ENCODE measurements at regions not wholly inside any gene's neighbourhood (a gene's known extent, or its start where the extent isn't known, plus 50 kb on each side); places are given as distances from the start of the nearest gene placed in this dataset.

- Histone ChIP-seq H3K36me3 (ENCODE audit: insufficient read depth, low read length) (no peaks in the 10 kb centered on the region), H3K9me3 (ENCODE audit: low read depth, low read length) (no peaks in the 10 kb centered on the region), H3K9ac (ENCODE audit: insufficient read length) (no peak overlapping the region), H3K27ac (no peak overlapping the region), H3K4me3 (no peak overlapping the region)
- no peak for DNase-seq (ENCODE audit: low read depth, low spot score)
- no peak for TF ChIP-seq FOXP2 (optimal IDR thresholded peaks at IDR 0.05; ENCODE audit: control extremely low read depth, extremely low read length, insufficient read depth)
- TF ChIP-seq POLR2AphosphoS5 (IDR thresholded peaks at IDR 0.05; ENCODE audit: borderline replicate concordance, low read depth, low read length) = no peak
- no peak for TF ChIP-seq EZH2 (IDR thresholded peaks at IDR 0.05)
Observed at GRCh38 chr17:69716556-69716955, 302.1 kb downstream of the MAP2K6 start.

GRCh38 chr17:69717214-69717613 lies 302.7 kb downstream of the MAP2K6 start:
- Histone ChIP-seq H3K9ac (ENCODE audit: insufficient read length) (no peak overlapping the region), H3K36me3 (ENCODE audit: insufficient read depth, low read length) (no peaks in the 10 kb centered on the region), H3K27ac (no peak overlapping the region), H3K9me3 (ENCODE audit: low read depth, low read length) (no peaks in the 10 kb centered on the region), H3K4me3 (no peak overlapping the region)
- DNase-seq (ENCODE audit: low read depth, low spot score) = no peak
- TF ChIP-seq POLR2AphosphoS5 (IDR thresholded peaks at IDR 0.05; ENCODE audit: borderline replicate concordance, low read depth, low read length) (no peak), FOXP2 (optimal IDR thresholded peaks at IDR 0.05; ENCODE audit: control extremely low read depth, extremely low read length, insufficient read depth) (no peak), EZH2 (IDR thresholded peaks at IDR 0.05) (no peak)

- no peaks in the 10 kb centered on the region for H3K9me3 ChIP-seq (ENCODE audit: low read depth, low read length)
- H3K9ac ChIP-seq (ENCODE audit: insufficient read length) = no peak overlapping the region
- H3K4me3 ChIP-seq = no peak overlapping the region
- no peak for DNase-seq (ENCODE audit: low read depth, low spot score)
- H3K27ac ChIP-seq = no peak overlapping the region
- no peaks in the 10 kb centered on the region for H3K36me3 ChIP-seq (ENCODE audit: insufficient read depth, low read length)
- TF ChIP-seq EZH2 (IDR thresholded peaks at IDR 0.05) = no peak
- TF ChIP-seq POLR2AphosphoS5 (IDR thresholded peaks at IDR 0.05; ENCODE audit: borderline replicate concordance, low read depth, low read length) = no peak
- TF ChIP-seq FOXP2 (optimal IDR thresholded peaks at IDR 0.05; ENCODE audit: control extremely low read depth, extremely low read length, insufficient read depth) = no peak
Observed at GRCh38 chr17:69717819-69718218, 303.3 kb downstream of the MAP2K6 start.

GRCh38 chr17:69719474-69720048 lies 305.1 kb downstream of the MAP2K6 start:
- no peaks in the 10 kb centered on the region for H3K36me3 ChIP-seq (ENCODE audit: insufficient read depth, low read length)
- no peak for DNase-seq (ENCODE audit: low read depth, low spot score)
- no peak overlapping the region for H3K4me3 ChIP-seq
- TF ChIP-seq EZH2 (IDR thresholded peaks at IDR 0.05) (no peak), FOXP2 (optimal IDR thresholded peaks at IDR 0.05; ENCODE audit: control extremely low read depth, extremely low read length, insufficient read depth) (no peak)
- no peak overlapping the region for H3K27ac ChIP-seq
- H3K9me3 ChIP-seq (ENCODE audit: low read depth, low read length) = no peaks in the 10 kb centered on the region
- no peak overlapping the region for H3K9ac ChIP-seq (ENCODE audit: insufficient read length)

- H3K27ac ChIP-seq = no peak overlapping the region
- DNase-seq (ENCODE audit: low read depth, low spot score) = no peak
- H3K4me3 ChIP-seq = no peak overlapping the region
- no peaks in the 10 kb centered on the region for H3K36me3 ChIP-seq (ENCODE audit: insufficient read depth, low read length)
- H3K9me3 ChIP-seq (ENCODE audit: low read depth, low read length) = no peaks in the 10 kb centered on the region
- TF ChIP-seq EZH2 (IDR thresholded peaks at IDR 0.05) (no peak), FOXP2 (optimal IDR thresholded peaks at IDR 0.05; ENCODE audit: control extremely low read depth, extremely low read length, insufficient read depth) (no peak), POLR2AphosphoS5 (IDR thresholded peaks at IDR 0.05; ENCODE audit: borderline replicate concordance, low read depth, low read length) (no peak)
- no peak overlapping the region for H3K9ac ChIP-seq (ENCODE audit: insufficient read length)
Observed at GRCh38 chr17:69722518-69722917, 308.0 kb downstream of the MAP2K6 start.

GRCh38 chr17:69723316-69723715 lies 308.8 kb downstream of the MAP2K6 start:
- TF ChIP-seq FOXP2 (optimal IDR thresholded peaks at IDR 0.05; ENCODE audit: control extremely low read depth, extremely low read length, insufficient read depth) = no peak
- Histone ChIP-seq H3K4me3 (no peak overlapping the region), H3K9me3 (ENCODE audit: low read depth, low read length) (no peaks in the 10 kb centered on the region), H3K27ac (no peak overlapping the region), H3K9ac (ENCODE audit: insufficient read length) (no peak overlapping the region), H3K36me3 (ENCODE audit: insufficient read depth, low read length) (no peaks in the 10 kb centered on the region)
- no peak for DNase-seq (ENCODE audit: low read depth, low spot score)

GRCh38 chr17:69723741-69724140 lies 309.2 kb downstream of the MAP2K6 start:
- Histone ChIP-seq H3K9me3 (ENCODE audit: low read depth, low read length) (no peaks in the 10 kb centered on the region), H3K36me3 (ENCODE audit: insufficient read depth, low read length) (no peaks in the 10 kb centered on the region), H3K27ac (no peak overlapping the region), H3K4me3 (no peak overlapping the region), H3K9ac (ENCODE audit: insufficient read length) (no peak overlapping the region)
- TF ChIP-seq FOXP2 (optimal IDR thresholded peaks at IDR 0.05; ENCODE audit: control extremely low read depth, extremely low read length, insufficient read depth) = no peak
- no peak for DNase-seq (ENCODE audit: low read depth, low spot score)

- Histone ChIP-seq H3K27ac (no peak overlapping the region), H3K4me3 (no peak overlapping the region), H3K9ac (ENCODE audit: insufficient read length) (no peak overlapping the region), H3K36me3 (ENCODE audit: insufficient read depth, low read length) (no peaks in the 10 kb centered on the region), H3K9me3 (ENCODE audit: low read depth, low read length) (no peaks in the 10 kb centered on the region)
- no peak for DNase-seq (ENCODE audit: low read depth, low spot score)
- TF ChIP-seq EZH2 (IDR thresholded peaks at IDR 0.05) (no peak), FOXP2 (optimal IDR thresholded peaks at IDR 0.05; ENCODE audit: control extremely low read depth, extremely low read length, insufficient read depth) (no peak), POLR2AphosphoS5 (IDR thresholded peaks at IDR 0.05; ENCODE audit: borderline replicate concordance, low read depth, low read length) (no peak)
Observed at GRCh38 chr17:69724238-69724637, 309.7 kb downstream of the MAP2K6 start.

GRCh38 chr17:69725146-69725545 lies 310.6 kb downstream of the MAP2K6 start:
- H3K9me3 ChIP-seq (ENCODE audit: low read depth, low read length) = no peaks in the 10 kb centered on the region
- H3K9ac ChIP-seq (ENCODE audit: insufficient read length) = no peak overlapping the region
- TF ChIP-seq POLR2AphosphoS5 (IDR thresholded peaks at IDR 0.05; ENCODE audit: borderline replicate concordance, low read depth, low read length) = no peak
- no peak for TF ChIP-seq FOXP2 (optimal IDR thresholded peaks at IDR 0.05; ENCODE audit: control extremely low read depth, extremely low read length, insufficient read depth)
- TF ChIP-seq EZH2 (IDR thresholded peaks at IDR 0.05) = no peak
- H3K36me3 ChIP-seq (ENCODE audit: insufficient read depth, low read length) = no peaks in the 10 kb centered on the region
- DNase-seq (ENCODE audit: low read depth, low spot score) = no peak
- H3K27ac ChIP-seq = no peak overlapping the region
- no peak overlapping the region for H3K4me3 ChIP-seq
